Endothelial cell of umbilical vein (primary cell): ENCODE measurements at regions not wholly inside any gene's neighbourhood (a gene's known extent, or its start where the extent isn't known, plus 50 kb on each side); places are given as distances from the start of the nearest gene placed in this dataset.

Experiments used
- BruUV-seq: library from RNA; stranded (reverse); fragments of 400-500 nt; replicated peaks from 2 replicates; lab custom pipeline; 2021; lab: Mats Ljungman, UMichigan
- CTCF ChIA-PET: fragments of 300-600, 350-600 bp; sonication (Branson Sonifier 250); formaldehyde crosslinking; loops from one replicate; lab custom pipeline; 2021; ENCODE audit warnings: antibody characterized with exemption, inconsistent platforms; lab: Charles Lee
- POLR2A ChIA-PET: fragments of 300-600, 350-600 bp; sonication (Branson Sonifier 250); formaldehyde crosslinking; loops from one replicate; lab custom pipeline; 2021; ENCODE audit warnings: antibody characterized with exemption, inconsistent platforms; lab: Charles Lee
- DNase-seq: peaks from one replicate; pipeline ENCODE4 v3.0.0-alpha.2; 2011; ENCODE audit warnings: low read depth, low spot score
- FAIRE-seq: peaks from 2 replicates; lab custom pipeline; 2011; peaks lifted over from hg19 to GRCh38; lab: Jason Lieb, UNC
- H2AFZ ChIP-seq: 2 replicates; pipeline ENCODE4 v1.6.0; 2012; ENCODE audit warnings: low read depth, low read length, control low read depth, inconsistent platforms
- H3K27ac ChIP-seq: 2 replicates; pipeline ENCODE4 v1.5.1; 2011; ENCODE audit warnings: low read depth, mild to moderate bottlenecking, control low read depth, low read length, moderate library complexity; ENCODE audit not compliant: insufficient read depth
- H3K27me3 ChIP-seq, 2 experiments: 2 replicates each; pipeline versions ENCODE4 v1.6.0 to v1.6.1; 2011; ENCODE audit warnings: low read length in 2 of 2, mixed read lengths in 1 of 2; ENCODE audit not compliant: control insufficient read depth in 2 of 2, insufficient read depth in 2 of 2
- H3K36me3 ChIP-seq, 2 experiments: 2 replicates in 1 of 2; 3 replicates in 1 of 2; pipeline ENCODE4 v1.5.1; 2011; ENCODE audit warnings: low read length in 2 of 2, mild to moderate bottlenecking in 1 of 2, moderate library complexity in 1 of 2; ENCODE audit not compliant: control insufficient read depth in 2 of 2, insufficient read depth in 2 of 2; ENCODE audit errors: extremely low read depth in 1 of 2
- H3K4me1 ChIP-seq: 3 replicates; pipeline ENCODE4 v1.5.1; 2011; ENCODE audit warnings: mild to moderate bottlenecking, low read length; ENCODE audit not compliant: control insufficient read depth, insufficient read depth; ENCODE audit errors: extremely low read depth
- H3K4me2 ChIP-seq: 2 replicates; pipeline ENCODE4 v1.6.1; 2011; ENCODE audit warnings: low read length, control low read depth, mixed read lengths; ENCODE audit not compliant: insufficient read depth
- H3K4me3 ChIP-seq, 3 experiments: fragments of 200-600 bp in 1 of 3; sonication (generic), shearing (Covaris generic) in 1 of 3; replicated peaks in 1 of 3; 2 replicates each; pipeline ENCODE4 v1.5.1; 2011 to 2016; ENCODE audit warnings: control low read depth in 3 of 3, low read length in 3 of 3, mild to moderate bottlenecking in 2 of 3, inconsistent platforms in 1 of 3, low read depth in 1 of 3, moderate library complexity in 1 of 3; ENCODE audit not compliant: insufficient read depth in 1 of 3
- H3K79me2 ChIP-seq: 2 replicates; pipeline ENCODE4 v1.6.0; 2012; ENCODE audit warnings: low read length, inconsistent platforms; ENCODE audit not compliant: control insufficient read depth, insufficient read depth
- H3K9ac ChIP-seq: replicated peaks from 2 replicates; pipeline ENCODE3; 2011; ENCODE audit warnings: low read length, control low read depth; ENCODE audit not compliant: insufficient read depth; ENCODE audit errors: extremely low read depth
- H3K9me1 ChIP-seq: replicated peaks from 3 replicates; pipeline ENCODE4 v1.6.0; 2011; ENCODE audit warnings: mild to moderate bottlenecking, low read length; ENCODE audit not compliant: control insufficient read depth, insufficient read depth; ENCODE audit errors: extremely low read depth
- H3K9me3 ChIP-seq: replicated peaks from 2 replicates; pipeline ENCODE4 v1.5.1; 2012; ENCODE audit warnings: low read length, inconsistent platforms; ENCODE audit not compliant: control insufficient read depth, insufficient read depth
- H4K20me1 ChIP-seq: replicated peaks from 2 replicates; pipeline ENCODE3; 2011; ENCODE audit warnings: mild to moderate bottlenecking, low read length; ENCODE audit not compliant: control insufficient read depth, insufficient read depth; ENCODE audit errors: extremely low read depth
- FOS ChIP-seq: IDR thresholded peaks from 2 replicates; pipeline ENCODE4 v1.6.1; 2011; ENCODE audit warnings: mild to moderate bottlenecking, low read length, moderate library complexity, borderline replicate concordance; ENCODE audit not compliant: insufficient read depth
- GATA2 ChIP-seq: IDR thresholded peaks from 2 replicates; pipeline ENCODE4 v1.7.0; 2011; ENCODE audit warnings: low read depth, mild to moderate bottlenecking, moderate library complexity, mixed read lengths, low read length; ENCODE audit not compliant: insufficient read length, insufficient read depth
- JUN ChIP-seq: IDR thresholded peaks from 2 replicates; pipeline ENCODE4 v1.6.1; 2011; ENCODE audit warnings: borderline replicate concordance, low read depth; ENCODE audit not compliant: insufficient read length, insufficient read depth
- POLR2AphosphoS5 ChIP-seq: IDR thresholded peaks from 2 replicates; pipeline ENCODE4 v1.6.1; 2012; ENCODE audit warnings: low read depth, mild to moderate bottlenecking, control low read depth, low read length, moderate library complexity; ENCODE audit not compliant: insufficient read depth
- dilution Hi-C: fragments of 300-500 bp; cut with MboI; formaldehyde crosslinking; loops from one replicate; pipeline ENCODE4 v1.15.0; 2019; ENCODE audit warnings: low sequenced_read_pairs; ENCODE audit not compliant: extremely low pct_ligation_motif_present
- intact Hi-C: fragments of 100-400 bp; cut with micrococcal nuclease; formaldehyde crosslinking; loops from one replicate; pipeline ENCODE4 v1.10.0; 2022

GRCh38 chr12:28610401-28611114 lies 420.3 kb downstream of the CCDC91 start:
- no peak overlapping the region for H3K4me3 ChIP-seq
- dilution Hi-C loops (no loop called here), intact Hi-C loops (no loop called here)
- H3K4me2 ChIP-seq: peak overlapping the region; percentile 28
- H4K20me1 ChIP-seq: no peaks in the 10 kb centered on the region
- FAIRE-seq (no peak), DNase-seq (no peak)
- H3K27ac ChIP-seq: peak overlapping the region; percentile 6
- no peaks in the 10 kb centered on the region for H3K9me3 ChIP-seq
- H3K9ac ChIP-seq: no peak overlapping the region
- no peaks in the 10 kb centered on the region for H3K79me2 ChIP-seq
- peaks cover 14% of the 10 kb centered on the region for H3K4me1 ChIP-seq
- no peaks in the 10 kb centered on the region for H3K27me3 ChIP-seq
- no peak for TF ChIP-seq POLR2AphosphoS5
- TF ChIP-seq GATA2: peak; percentile 47
- H3K36me3 ChIP-seq: no peaks in the 10 kb centered on the region
- no TSS peak for BruUV-seq
- H2AFZ ChIP-seq: no peak overlapping the region
- no peaks in the 10 kb centered on the region for H3K9me1 ChIP-seq
- CTCF ChIA-PET: no interaction called here
- POLR2A ChIA-PET: no interaction called here

DNA sequence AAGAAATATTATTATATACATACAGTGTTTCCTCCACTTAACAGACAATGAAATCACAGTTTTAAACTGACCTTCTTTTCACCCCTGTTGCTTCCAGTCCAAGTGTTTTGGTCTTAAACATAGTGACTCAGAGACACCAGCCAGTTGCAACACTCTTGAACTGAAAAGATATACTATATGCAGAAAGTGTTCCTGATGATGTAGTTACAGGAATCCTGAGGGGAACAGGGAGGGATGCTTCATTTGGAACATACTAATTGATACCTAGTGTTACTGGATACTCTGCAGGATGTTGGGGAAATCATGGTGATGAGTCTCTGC lies 420.8 kb downstream of the CCDC91 start:
- Histone ChIP-seq H3K27ac (peak overlapping the region; percentile 51), H3K4me2 (peak overlapping the region; percentile 28), H3K9me1 (no peaks in the 10 kb centered on the region), H3K4me3 (no peak overlapping the region), H2AFZ (peak overlapping the region; percentile 64), H4K20me1 (no peaks in the 10 kb centered on the region), H3K4me1 (peaks cover 14% of the 10 kb centered on the region), H3K9me3 (no peaks in the 10 kb centered on the region), H3K27me3 (no peaks in the 10 kb centered on the region), H3K79me2 (no peaks in the 10 kb centered on the region), H3K36me3 (no peaks in the 10 kb centered on the region), H3K9ac (no peak overlapping the region)
- no TSS peak for BruUV-seq
- DNase-seq (peak; percentile 92), FAIRE-seq (peak; percentile 90)
- TF ChIP-seq FOS (peak; percentile 45), JUN (no peak)
- dilution Hi-C loops (no loop called here), intact Hi-C loops (no loop called here)
- POLR2A ChIA-PET: no interaction called here
- CTCF ChIA-PET: interaction anchor here (1.2 kb wide), 1 partner anchor 10 kb away, joined by 7 read pairs; no protein-coding TSS in a partner anchor
